MM.1S (cell line): ENCODE measurements at regions not wholly inside any gene's neighbourhood (a gene's known extent, or its start where the extent isn't known, plus 50 kb on each side); places are given as distances from the start of the nearest gene placed in this dataset.

Experiments
- DNase-seq: peaks from one replicate; pipeline ENCODE4 v3.0.0-alpha.2; 2015
- H2AFZ ChIP-seq: fragments of 300-600 bp; sonication (generic); 2 replicates; pipeline ENCODE4 v1.6.0; 2016; ENCODE audit warnings: antibody characterized with exemption, low read length
- H3F3A ChIP-seq: fragments of 300-600 bp; sonication (generic); 2 replicates; pipeline ENCODE4 v1.6.1; 2016; ENCODE audit warnings: mild to moderate bottlenecking, antibody characterized with exemption, low read length, moderate library complexity, mixed read lengths; ENCODE audit not compliant: insufficient read depth
- H3K27ac ChIP-seq: fragments of 300-600 bp; sonication (generic); 2 replicates; pipeline ENCODE4 v1.5.1; 2016; ENCODE audit warnings: mild to moderate bottlenecking, low read length
- H3K27me3 ChIP-seq: fragments of 300-600 bp; sonication (generic); replicated peaks from 2 replicates; pipeline ENCODE4 v1.6.0; 2016; ENCODE audit warnings: low read length; ENCODE audit not compliant: insufficient read depth
- H3K36me3 ChIP-seq: fragments of 300-600 bp; sonication (generic); replicated peaks from 2 replicates; pipeline ENCODE4 v1.6.1; 2016; ENCODE audit warnings: mild to moderate bottlenecking, low read length, mixed read lengths; ENCODE audit not compliant: insufficient read depth
- H3K4me1 ChIP-seq: fragments of 300-600 bp; sonication (generic); 2 replicates; pipeline ENCODE4 v1.6.1; 2016; ENCODE audit warnings: low read length, mixed read lengths
- H3K4me2 ChIP-seq: fragments of 300-600 bp; sonication (generic); 2 replicates; pipeline ENCODE4 v1.6.0; 2016; ENCODE audit warnings: low read depth, low read length
- H3K4me3 ChIP-seq: fragments of 300-600 bp; sonication (generic); 2 replicates; pipeline ENCODE4 v1.5.1; 2016; ENCODE audit warnings: low read length, mixed read lengths
- H3K79me2 ChIP-seq: fragments of 300-600 bp; sonication (generic); 2 replicates; pipeline ENCODE4 v1.6.1; 2016; ENCODE audit warnings: mixed run types, low read length, mixed read lengths
- H3K9ac ChIP-seq: fragments of 300-600 bp; sonication (generic); 2 replicates; pipeline ENCODE4 v1.6.1; 2016; ENCODE audit warnings: low read length, mixed read lengths
- H3K9me2 ChIP-seq: fragments of 300-600 bp; sonication (generic); replicated peaks from 2 replicates; pipeline ENCODE4 v1.6.1; 2016; ENCODE audit warnings: mild to moderate bottlenecking, low read length, mixed read lengths; ENCODE audit not compliant: insufficient read depth
- H3K9me3 ChIP-seq: fragments of 300-600 bp; sonication (generic); replicated peaks from 2 replicates; pipeline ENCODE4 v1.6.1; 2016; ENCODE audit warnings: mild to moderate bottlenecking, low read length, mixed read lengths; ENCODE audit not compliant: insufficient read depth
- H4K20me1 ChIP-seq: fragments of 300-600 bp; sonication (generic); 2 replicates; pipeline ENCODE4 v1.6.1; 2016; ENCODE audit warnings: mild to moderate bottlenecking, low read length, moderate library complexity, mixed read lengths; ENCODE audit not compliant: insufficient read depth
- CTCF ChIP-seq: fragments of 300-600 bp; sonication (generic); IDR thresholded peaks from 2 replicates; pipeline ENCODE4 v1.5.1; 2016; ENCODE audit warnings: antibody characterized with exemption, low read length, mixed read lengths
- EZH2 ChIP-seq: fragments of 300-600 bp; sonication (generic); optimal IDR thresholded peaks from 2 replicates; pipeline ENCODE3; 2017; ENCODE audit warnings: low read depth, mild to moderate bottlenecking, antibody characterized with exemption, low read length, mixed read lengths
- EZH2phosphoT487 ChIP-seq: fragments of 300-600 bp; sonication (generic); IDR thresholded peaks from 2 replicates; pipeline ENCODE4 v1.6.1; 2018; ENCODE audit warnings: antibody characterized with exemption, low read length

- Histone ChIP-seq H3K9me2 (no peaks in the 10 kb centered on the region), H3K27me3 (no peaks in the 10 kb centered on the region), H3F3A (no peaks in the 10 kb centered on the region), H4K20me1 (no peaks in the 10 kb centered on the region), H3K27ac (no peak overlapping the region), H2AFZ (no peak overlapping the region), H3K9ac (no peak overlapping the region), H3K79me2 (no peaks in the 10 kb centered on the region), H3K36me3 (no peaks in the 10 kb centered on the region), H3K4me2 (no peak overlapping the region), H3K4me3 (no peak overlapping the region), H3K9me3 (no peaks in the 10 kb centered on the region), H3K4me1 (no peaks in the 10 kb centered on the region)
- no peak for DNase-seq
- TF ChIP-seq EZH2: no peak
Measured at GRCh38 chr4:100839712-100840111, 321.9 kb upstream of the EMCN start.

GRCh38 chr4:100838286-100838685 is 320.5 kb upstream of the EMCN start:
- no peak for TF ChIP-seq EZH2phosphoT487
- TF ChIP-seq CTCF: no peak
- TF ChIP-seq EZH2: no peak
- no peaks in the 10 kb centered on the region for H3K36me3 ChIP-seq
- no peak overlapping the region for H3K4me3 ChIP-seq
- H3K4me1 ChIP-seq: no peaks in the 10 kb centered on the region
- H3F3A ChIP-seq: no peaks in the 10 kb centered on the region
- no peaks in the 10 kb centered on the region for H3K79me2 ChIP-seq
- no peak overlapping the region for H3K9ac ChIP-seq
- no peaks in the 10 kb centered on the region for H3K9me2 ChIP-seq
- H4K20me1 ChIP-seq: no peaks in the 10 kb centered on the region
- no peak overlapping the region for H3K4me2 ChIP-seq
- no peaks in the 10 kb centered on the region for H3K9me3 ChIP-seq
- no peak overlapping the region for H2AFZ ChIP-seq
- no peak for DNase-seq
- no peak overlapping the region for H3K27ac ChIP-seq
- H3K27me3 ChIP-seq: no peaks in the 10 kb centered on the region

- Histone ChIP-seq H3K4me3 (no peak overlapping the region), H3K27ac (no peak overlapping the region), H3K79me2 (no peaks in the 10 kb centered on the region), H2AFZ (no peak overlapping the region), H3K4me1 (no peaks in the 10 kb centered on the region), H3F3A (no peaks in the 10 kb centered on the region), H3K9ac (no peak overlapping the region), H3K36me3 (no peaks in the 10 kb centered on the region), H3K9me3 (no peaks in the 10 kb centered on the region), H3K4me2 (no peak overlapping the region), H3K9me2 (no peaks in the 10 kb centered on the region), H4K20me1 (no peaks in the 10 kb centered on the region), H3K27me3 (no peaks in the 10 kb centered on the region)
- no peak for DNase-seq
- TF ChIP-seq EZH2phosphoT487 (no peak), CTCF (no peak), EZH2 (no peak)
Measured at GRCh38 chr4:100836929-100837328, 319.1 kb upstream of the EMCN start.

GRCh38 chr4:100834616-100835015 is 316.8 kb upstream of the EMCN start:
- H4K20me1 ChIP-seq: no peaks in the 10 kb centered on the region
- no peaks in the 10 kb centered on the region for H3K9me2 ChIP-seq
- no peak overlapping the region for H2AFZ ChIP-seq

More at GRCh38 chr4:100834616-100835015, 316.8 kb upstream of the EMCN start:
- Histone ChIP-seq H3K27ac (no peak overlapping the region), H3K4me2 (no peak overlapping the region), H3K9ac (no peak overlapping the region), H3K4me1 (no peaks in the 10 kb centered on the region), H3F3A (no peaks in the 10 kb centered on the region), H3K4me3 (no peak overlapping the region), H3K79me2 (no peaks in the 10 kb centered on the region), H3K9me3 (no peaks in the 10 kb centered on the region), H3K36me3 (no peaks in the 10 kb centered on the region), H3K27me3 (no peaks in the 10 kb centered on the region)
- TF ChIP-seq CTCF (no peak), EZH2phosphoT487 (no peak), EZH2 (no peak)
- no peak for DNase-seq
